CD4-positive, alpha-beta T cell treated with Interleukin-17A for 4 hours (primary cell): ENCODE measurements at regions not wholly inside any gene's neighbourhood (a gene's known extent, or its start where the extent isn't known, plus 50 kb on each side); places are given as distances from the start of the nearest gene placed in this dataset.

ENCODE experiments used
- DNase-seq: peaks from one replicate; pipeline ENCODE4 v3.0.0-alpha.2; 2020; ENCODE audit warnings: mixed read lengths

- DNase-seq, result no peak
These were observed 61.2 kb upstream of the RBBP8 start for GRCh38 chr18:22871809-22872525.

DNA sequence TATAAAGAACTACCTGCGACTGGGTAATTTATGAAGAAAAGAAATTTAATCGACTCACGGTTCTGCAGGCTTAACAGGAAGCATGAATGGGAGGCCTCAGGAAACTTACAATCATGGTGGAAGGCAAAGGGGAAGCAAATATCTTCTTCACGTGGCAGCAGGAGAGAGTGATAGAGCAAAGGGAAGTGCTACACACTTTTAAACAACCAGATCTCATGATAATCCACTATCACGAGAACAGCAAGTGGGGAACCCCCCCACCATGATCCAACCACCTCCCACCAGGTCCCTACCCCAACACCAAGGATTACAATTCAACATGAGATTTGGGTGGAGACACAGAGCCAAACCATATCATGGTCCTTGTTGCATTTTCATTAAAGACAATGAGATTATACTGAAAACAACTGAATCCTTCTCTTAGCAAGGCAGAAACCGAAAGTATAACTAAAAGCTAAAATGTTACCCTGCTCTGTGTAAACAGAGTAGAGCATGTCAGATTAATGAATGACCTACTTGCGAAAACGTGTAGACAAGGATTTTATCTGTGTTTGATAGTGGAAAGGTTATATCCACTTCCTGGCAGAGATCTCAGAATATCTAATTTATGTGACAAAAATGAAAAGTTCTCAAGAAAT is 60.1 kb upstream of the RBBP8 start:
- no peak for DNase-seq

DNA sequence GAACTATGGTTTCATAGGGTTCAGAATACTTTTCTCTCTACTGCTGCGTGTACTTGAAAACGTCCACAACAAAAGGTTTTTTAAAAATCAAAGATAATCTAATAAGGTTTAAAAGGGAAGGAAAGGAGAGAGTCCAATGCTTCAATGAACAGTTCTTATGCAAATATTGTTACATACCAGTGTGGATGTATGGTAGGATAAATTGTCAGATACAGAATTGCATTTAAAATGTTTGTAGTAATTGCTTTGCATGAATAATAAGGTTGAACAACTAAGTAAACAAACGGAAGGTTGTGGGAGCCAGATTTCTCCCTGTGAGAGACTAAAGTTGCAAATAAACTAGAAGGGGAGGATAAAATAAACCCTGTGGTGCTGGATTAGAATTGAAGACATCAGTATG is 53.8 kb upstream of the RBBP8 start:
- no peak for DNase-seq

DNA sequence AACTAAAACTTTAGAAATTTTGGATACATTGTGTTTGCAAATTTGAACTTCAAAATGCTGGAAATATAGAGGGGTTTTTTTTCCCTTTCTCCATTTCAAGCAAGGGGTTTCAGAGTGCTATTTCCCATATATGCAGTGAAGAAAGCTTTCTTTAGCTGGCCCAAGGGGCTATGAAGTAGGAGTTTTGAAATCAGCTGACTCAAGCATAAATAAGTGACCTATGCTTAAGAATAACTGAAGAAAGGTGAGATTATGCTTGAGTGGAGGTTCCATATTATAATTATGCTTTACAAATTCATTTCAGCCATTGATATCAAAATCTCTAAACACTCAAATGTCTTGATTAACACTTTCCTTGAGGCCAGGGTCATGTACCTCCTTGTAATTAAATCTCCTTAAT is 51.0 kb upstream of the RBBP8 start:
- DNase-seq, result no peak

DNA sequence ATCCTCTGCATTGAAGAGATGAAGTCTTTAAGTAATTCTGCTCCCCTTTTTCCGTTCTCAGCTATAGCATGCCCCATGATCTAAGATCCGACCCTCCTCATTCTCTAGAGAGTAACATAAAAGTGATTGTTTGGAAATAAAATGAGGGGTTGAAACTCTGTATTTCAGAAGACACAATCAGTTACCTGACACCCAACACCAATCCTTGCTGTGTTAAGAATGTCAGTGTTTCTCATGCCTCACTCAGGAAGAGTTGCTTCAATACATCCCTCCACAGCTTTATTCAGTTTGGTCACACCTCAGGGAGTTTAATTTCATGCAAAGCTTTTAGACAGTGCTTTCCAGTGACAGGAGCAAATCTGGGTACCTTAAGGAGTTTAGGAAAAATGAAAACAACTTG is 49.9 kb upstream of the RBBP8 start:
- no peak for DNase-seq
